HG02610 (cell line): ENCODE measurements at regions not wholly inside any gene's neighbourhood (a gene's known extent, or its start where the extent isn't known, plus 50 kb on each side); places are given as distances from the start of the nearest gene placed in this dataset.
A peak's percentile ranks its signal among the peaks of the same experiment; 100 is the strongest.

Source experiments
- ATAC-seq: cut with Tn5 transposase; IDR thresholded peaks from one replicate; pipeline ENCODE4 v1.9.1; 2021; ENCODE audit warnings: mild to moderate bottlenecking, moderate library complexity; ENCODE audit not compliant: unreplicated experiment

GRCh38 chr12:19971361-19972280 lies 396.7 kb upstream of the PDE3A start:
- no peak for ATAC-seq

- peak; percentile 70 for ATAC-seq
Observed at GRCh38 chr12:19972325-19973288, 395.7 kb upstream of the PDE3A start.

- ATAC-seq: no peak
Observed at GRCh38 chr12:19978193-19978592, 390.1 kb upstream of the PDE3A start.

DNA sequence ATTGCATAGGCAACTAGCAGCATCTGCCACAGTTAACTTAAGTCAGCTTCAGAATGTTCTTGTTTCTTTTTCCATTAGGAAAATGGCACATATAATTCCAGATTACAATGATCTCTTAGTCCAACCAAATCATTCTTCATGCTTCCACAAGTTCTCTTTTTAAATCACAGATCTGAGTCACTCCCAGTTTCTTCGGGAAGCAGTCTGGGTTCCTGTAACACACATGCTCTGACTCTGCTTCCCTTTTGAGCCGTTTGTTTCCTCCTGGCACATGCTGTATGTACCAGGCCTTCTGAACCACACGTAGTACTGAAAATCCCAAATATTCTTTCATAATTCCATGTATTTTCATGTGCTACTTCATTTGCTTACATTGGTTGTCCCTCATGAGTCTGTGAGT lies 388.8 kb upstream of the PDE3A start:
- ATAC-seq: no peak

DNA sequence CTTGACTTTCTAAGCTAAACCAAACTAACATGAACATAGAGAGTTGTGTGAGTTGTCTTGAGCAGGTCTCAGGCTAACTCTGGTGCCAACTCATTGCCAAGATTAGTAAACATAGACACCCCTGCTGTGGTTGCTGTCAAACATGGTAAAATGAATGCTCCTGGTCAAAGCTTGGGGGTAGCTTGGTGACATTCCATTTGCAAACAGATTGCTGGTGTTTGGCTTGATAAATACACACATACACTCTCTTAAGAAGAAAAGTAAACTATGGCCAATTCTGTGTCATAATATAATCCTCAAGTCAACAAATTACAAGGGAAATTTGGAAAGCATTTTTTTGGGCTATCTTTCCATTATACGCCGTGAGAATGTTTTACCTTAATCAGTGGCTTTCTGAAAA lies 386.4 kb upstream of the PDE3A start:
- ATAC-seq: no peak

GRCh38 chr12:19988001-19988400 lies 380.3 kb upstream of the PDE3A start:
- ATAC-seq: no peak

GRCh38 chr12:19988459-19988873 lies 379.9 kb upstream of the PDE3A start:
- ATAC-seq: no peak

DNA sequence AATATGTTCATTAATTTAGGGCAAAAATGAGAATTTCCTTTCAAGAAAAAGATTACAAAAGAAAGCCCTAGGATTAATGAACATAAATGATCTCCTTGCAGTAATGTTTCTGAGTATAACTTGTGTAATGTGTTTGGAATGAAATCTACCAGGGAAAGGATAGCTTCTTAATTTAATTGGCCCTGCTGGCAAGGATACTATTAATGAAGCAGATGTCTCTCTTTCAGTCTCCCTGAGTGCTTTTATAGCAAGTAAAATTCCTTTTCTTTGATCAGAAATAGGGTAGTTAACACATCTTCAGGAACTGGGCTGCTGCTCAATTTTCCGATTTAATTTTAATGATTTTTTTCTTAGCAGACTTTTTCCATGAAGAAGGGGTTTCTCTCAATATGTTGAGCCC lies 379.4 kb upstream of the PDE3A start:
- no peak for ATAC-seq

- ATAC-seq: no peak
Observed at GRCh38 chr12:19991146-19991545, 377.2 kb upstream of the PDE3A start.

DNA sequence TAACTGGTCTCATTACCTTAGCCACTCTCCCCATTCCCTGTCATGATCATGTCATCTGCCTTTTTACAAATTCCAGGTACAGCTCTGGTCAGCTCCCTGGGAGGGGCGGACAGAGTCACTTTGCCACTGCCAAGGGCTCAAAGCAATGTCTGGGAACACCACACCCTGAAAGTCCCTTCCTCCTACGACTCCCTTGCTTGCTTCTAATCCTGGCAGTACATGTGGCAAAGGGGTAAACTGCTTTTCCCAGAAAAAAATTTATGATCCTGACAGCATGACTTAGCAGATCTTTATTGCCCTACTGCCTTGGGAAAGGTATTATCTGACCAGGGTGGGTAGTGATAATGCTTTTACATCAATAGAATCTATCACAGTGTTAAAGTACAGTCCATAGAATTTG lies 376.0 kb upstream of the PDE3A start:
- no peak for ATAC-seq

DNA sequence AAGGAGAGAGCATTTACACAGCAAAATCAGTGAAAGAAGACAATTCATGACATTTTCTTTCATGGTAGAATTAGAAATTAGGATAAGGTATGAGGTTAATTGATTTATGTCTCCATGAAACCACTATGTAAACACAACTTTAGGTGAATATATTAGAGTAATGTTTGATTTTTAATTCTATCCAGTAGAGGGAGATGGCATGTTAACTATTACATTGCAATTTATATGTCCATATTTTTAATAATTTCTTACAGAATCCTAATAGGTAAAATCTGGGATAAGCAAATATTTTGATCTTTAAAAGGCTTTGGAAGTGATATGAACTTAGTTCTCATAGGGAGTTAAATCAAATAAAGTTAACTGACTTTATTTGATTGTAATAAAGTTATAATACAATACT lies 373.4 kb upstream of the PDE3A start:
- no peak for ATAC-seq

DNA sequence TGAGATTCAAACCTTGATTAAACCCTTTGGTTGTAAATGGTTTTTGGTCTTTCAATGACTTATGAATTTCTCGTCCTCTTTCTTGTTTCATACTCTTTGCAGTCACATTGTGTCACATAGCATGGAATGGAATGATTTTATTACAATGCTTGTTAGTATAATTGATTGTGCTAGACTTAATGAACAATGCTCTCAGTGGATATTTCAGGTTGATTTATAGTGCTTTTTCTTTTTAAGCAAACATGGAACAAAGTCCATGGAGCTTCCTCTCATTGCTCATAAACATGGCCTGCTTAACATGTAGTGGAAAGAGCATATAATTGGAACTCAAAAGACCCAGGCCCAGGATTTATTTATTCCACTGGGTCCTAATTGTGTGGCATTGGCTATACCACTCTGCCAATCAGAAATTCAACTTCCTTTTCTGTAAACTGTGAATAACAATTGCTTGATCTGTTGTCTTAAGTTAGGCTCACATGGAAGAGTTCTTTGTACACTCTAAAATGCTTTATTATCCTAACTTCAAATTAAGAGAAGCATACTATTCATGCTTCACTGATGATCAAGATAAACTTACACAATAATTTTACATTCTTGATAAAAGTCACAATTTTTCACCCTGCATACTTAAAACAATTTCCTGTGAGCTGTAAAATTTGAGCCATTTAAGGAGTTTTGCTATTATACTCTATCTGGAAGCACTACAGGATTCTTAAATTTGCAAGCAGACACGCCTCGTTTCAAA lies 370.5 kb upstream of the PDE3A start:
- ATAC-seq: no peak

DNA sequence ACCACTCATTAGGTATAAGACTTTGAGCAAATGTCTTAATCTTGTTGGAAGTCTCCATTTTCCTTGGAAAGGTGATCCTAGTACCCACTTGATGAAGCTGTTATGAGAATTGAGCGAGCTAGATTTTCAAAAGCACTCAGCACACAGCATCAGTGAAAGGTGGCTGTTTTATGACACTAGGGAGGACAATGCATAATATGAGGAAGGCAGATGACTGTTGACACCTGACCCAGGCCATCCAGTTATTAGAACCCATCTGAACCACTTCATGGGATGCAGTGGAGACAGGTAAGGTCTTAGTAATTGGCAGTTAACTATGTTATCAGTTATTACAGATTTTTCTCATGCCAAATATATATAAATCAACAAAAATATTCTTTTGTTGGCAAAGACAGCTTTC lies 369.9 kb upstream of the PDE3A start:
- ATAC-seq: no peak

DNA sequence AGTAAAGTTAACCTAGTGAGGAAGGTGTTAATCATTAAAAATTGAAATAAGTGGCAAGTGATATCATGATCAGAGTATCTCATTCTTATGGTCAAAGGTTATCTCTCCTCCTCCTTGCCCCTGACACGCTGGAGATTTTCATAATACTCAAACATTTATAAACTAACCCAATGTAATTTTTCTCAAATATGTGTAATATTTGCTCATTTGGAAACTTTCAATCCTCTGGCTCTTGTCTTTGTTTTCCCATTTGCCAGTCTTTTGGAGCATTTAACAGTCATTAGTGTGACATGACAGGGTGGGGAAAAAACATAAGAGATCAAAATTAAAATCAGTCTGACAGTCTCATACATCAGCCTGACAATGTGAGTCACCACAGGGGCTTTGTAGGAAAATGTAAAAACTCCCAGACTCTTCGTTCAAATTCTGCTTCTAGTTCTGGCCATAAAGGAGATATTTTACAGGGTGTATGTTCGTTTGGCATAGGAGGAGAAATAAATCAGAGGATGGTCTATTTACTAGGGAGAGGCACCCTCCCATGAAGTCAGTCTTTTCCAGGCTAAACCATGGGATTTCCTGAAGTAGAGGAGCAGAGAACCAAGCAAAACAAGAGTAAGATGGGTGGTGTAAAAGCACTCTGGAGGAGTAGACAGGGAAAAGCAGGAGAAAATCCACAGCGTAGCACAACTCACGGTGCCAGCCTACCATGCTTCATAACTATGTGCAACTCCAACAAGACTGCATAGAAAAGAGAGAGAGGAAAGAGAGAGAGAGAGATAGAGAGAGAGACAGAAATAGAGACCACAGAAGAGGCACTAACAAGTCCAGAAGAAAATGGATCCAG lies 369.2 kb upstream of the PDE3A start:
- no peak for ATAC-seq

- no peak for ATAC-seq
Observed at GRCh38 chr12:19999805-20000138, 368.6 kb upstream of the PDE3A start.

- no peak for ATAC-seq
Observed at GRCh38 chr12:20000229-20000849, 368.0 kb upstream of the PDE3A start.

- ATAC-seq: no peak
Observed at GRCh38 chr12:20003252-20003651, 365.1 kb upstream of the PDE3A start.

DNA sequence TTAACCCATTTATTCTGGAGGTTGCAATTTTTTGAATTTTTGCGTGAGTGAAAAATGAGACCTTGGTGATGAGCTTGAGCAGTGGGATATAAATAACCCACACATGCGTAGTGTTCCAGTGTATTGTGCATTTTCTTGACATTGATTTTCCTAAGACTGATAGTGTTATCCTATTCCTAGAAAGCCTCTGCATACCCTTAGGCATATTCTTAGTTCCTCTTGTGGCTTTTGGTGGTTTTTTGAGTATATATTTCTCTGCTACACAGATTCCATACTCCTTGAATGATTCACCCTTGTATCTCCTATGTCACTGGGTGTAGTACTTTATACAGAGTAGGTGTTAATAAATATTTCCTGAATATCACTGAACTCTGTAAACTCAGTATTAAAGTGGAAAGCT lies 363.4 kb upstream of the PDE3A start:
- ATAC-seq: no peak

DNA sequence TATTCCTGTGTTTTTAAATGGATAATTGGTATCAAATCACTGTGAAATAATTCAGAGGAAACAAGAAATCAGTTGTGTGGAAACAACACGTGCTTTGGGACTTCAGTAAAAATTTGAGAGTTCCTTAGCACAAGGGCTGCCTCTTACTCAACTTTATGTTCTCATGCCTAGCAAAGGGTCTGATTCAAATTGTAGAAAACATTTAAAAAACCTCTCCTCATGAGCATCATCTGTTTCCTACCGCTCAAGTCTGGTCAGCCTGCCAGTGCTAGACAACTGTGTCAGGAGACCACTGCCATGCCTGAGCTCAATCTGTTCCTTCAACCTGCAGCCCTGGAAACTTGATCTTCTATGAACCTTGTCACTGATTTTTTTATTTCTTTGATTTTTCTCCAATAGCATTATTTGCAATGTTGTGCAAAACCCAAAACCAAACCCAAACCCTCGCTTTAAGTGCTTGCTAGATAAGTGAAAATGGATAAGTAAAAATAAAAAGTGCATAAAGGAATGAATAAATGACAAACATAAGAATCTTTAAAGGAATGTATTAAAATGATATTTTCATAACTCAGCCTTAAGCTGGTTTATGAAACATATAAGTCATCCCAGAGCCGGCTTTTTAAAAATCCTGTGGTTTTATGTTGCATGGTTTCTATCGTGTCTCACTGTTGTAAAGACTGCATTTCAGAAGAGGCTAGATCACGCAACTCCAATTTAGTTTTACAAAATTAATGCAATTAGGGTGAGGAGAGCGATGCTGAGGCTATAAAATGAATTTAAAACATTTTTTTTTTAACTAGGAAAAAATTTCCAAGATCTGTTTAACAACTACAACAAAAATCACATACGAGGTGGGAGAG lies 361.2 kb upstream of the PDE3A start:
- ATAC-seq: no peak
